A673 (cell line): ENCODE measurements at regions not wholly inside any gene's neighbourhood (a gene's known extent, or its start where the extent isn't known, plus 50 kb on each side); places are given as distances from the start of the nearest gene placed in this dataset.

Source experiments
- BruUV-seq: library from RNA; stranded (reverse); fragments of 400-500 nt; replicated peaks from 2 replicates; lab custom pipeline; 2021; lab: Mats Ljungman, UMichigan
- CTCF ChIA-PET: fragments of 300-600 bp; sonication (Branson Sonifier 250); formaldehyde crosslinking; loops from one replicate; lab custom pipeline; 2022; ENCODE audit warnings: antibody characterized with exemption; lab: Charles Lee
- POLR2A ChIA-PET: fragments of 300-600 bp; sonication (Branson Sonifier 250); formaldehyde crosslinking; loops from one replicate; lab custom pipeline; 2022; ENCODE audit warnings: antibody characterized with exemption; ENCODE audit not compliant: low non-redundant PET; lab: Charles Lee
- DNase-seq: peaks from one replicate; pipeline ENCODE4 v3.0.0-alpha.2; 2015; ENCODE audit warnings: low spot score
- H3K27ac ChIP-seq: fragments of 200-600 bp; sonication (generic); 2 replicates; pipeline ENCODE4 v1.5.1; 2016; ENCODE audit warnings: mixed run types, low read depth, mild to moderate bottlenecking, mixed read lengths, antibody characterized with exemption, low read length; ENCODE audit not compliant: poor library complexity, severe bottlenecking
- H3K27me3 ChIP-seq: fragments of 200-600 bp; sonication (generic); replicated peaks from 2 replicates; pipeline ENCODE4 v1.6.1; 2017; ENCODE audit warnings: mixed run types, low read depth, mild to moderate bottlenecking, mixed read lengths, antibody characterized with exemption, low read length; ENCODE audit not compliant: insufficient read depth, poor library complexity
- H3K36me3 ChIP-seq: fragments of 200-600 bp; sonication (generic); 2 replicates; pipeline ENCODE4 v1.6.1; 2016; ENCODE audit warnings: mixed run types, mild to moderate bottlenecking, mixed read lengths, antibody characterized with exemption, low read length; ENCODE audit not compliant: insufficient read depth, poor library complexity, severe bottlenecking
- H3K4me1 ChIP-seq: fragments of 200-600 bp; sonication (generic); 2 replicates; pipeline ENCODE4 v1.6.1; 2017; ENCODE audit warnings: mixed run types, mild to moderate bottlenecking, mixed read lengths, antibody characterized with exemption, low read length; ENCODE audit not compliant: insufficient read depth, poor library complexity, severe bottlenecking
- H3K4me3 ChIP-seq: fragments of 200-600 bp; sonication (generic); 2 replicates; pipeline ENCODE4 v1.5.1; 2016; ENCODE audit warnings: low read depth, mixed run types, mild to moderate bottlenecking, mixed read lengths, low read length; ENCODE audit not compliant: poor library complexity, severe bottlenecking
- H3K9me3 ChIP-seq: fragments of 200-600 bp; sonication (generic); 2 replicates; pipeline ENCODE4 v1.6.1; 2016; ENCODE audit warnings: mixed run types, low read depth, mild to moderate bottlenecking, mixed read lengths, antibody characterized with exemption, low read length; ENCODE audit not compliant: poor library complexity, severe bottlenecking
- EZH2 ChIP-seq: fragments of 200-600 bp; sonication (generic); IDR thresholded peaks from 2 replicates; pipeline ENCODE4 v1.6.1; 2017; ENCODE audit warnings: borderline replicate concordance, low read depth, mild to moderate bottlenecking, mixed read lengths, antibody characterized with exemption, low read length; ENCODE audit not compliant: poor library complexity, severe bottlenecking
- intact Hi-C: fragments of 100-400 bp; cut with micrococcal nuclease; formaldehyde crosslinking; loops from one replicate; pipeline ENCODE4 v1.10.0; 2022; ENCODE audit not compliant: unreplicated experiment
- TF ChIP-seq, protein P1 (sequence below): fragments of 300-800, 200-600 bp; sonication (generic); conservative IDR thresholded peaks from 2 replicates; pipeline ENCODE4 v1.5.1; 2017; ENCODE audit warnings: low read depth, mild to moderate bottlenecking, antibody characterized with exemption, low read length, moderate library complexity, mixed read lengths

DNA sequence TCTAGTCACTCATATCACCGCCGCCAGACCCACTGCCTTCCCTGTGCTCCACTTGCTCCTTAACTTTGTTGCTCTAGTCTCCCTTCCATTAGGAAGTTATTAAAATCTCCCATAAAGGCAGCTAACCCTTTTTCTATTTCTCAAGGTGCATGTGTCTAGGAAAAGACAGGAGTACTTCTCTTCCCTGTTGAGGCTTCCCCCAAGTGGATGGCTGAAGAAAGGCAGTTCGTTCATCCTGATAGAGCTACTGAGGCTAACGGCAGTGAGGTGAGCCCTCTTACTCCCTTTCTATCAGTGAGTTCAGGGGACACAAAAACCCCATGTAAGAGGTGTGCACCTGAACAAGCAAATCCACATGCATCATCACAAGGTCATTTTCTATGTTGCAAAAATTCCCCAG, 397.8 kb downstream of the IGSF11 start:
- POLR2A ChIA-PET, result no interaction called here
- intact Hi-C loops, result loop anchor here (10.0 kb wide), 2 partner anchors 178 to 642 kb away; no protein-coding TSS in a partner anchor

DNA sequence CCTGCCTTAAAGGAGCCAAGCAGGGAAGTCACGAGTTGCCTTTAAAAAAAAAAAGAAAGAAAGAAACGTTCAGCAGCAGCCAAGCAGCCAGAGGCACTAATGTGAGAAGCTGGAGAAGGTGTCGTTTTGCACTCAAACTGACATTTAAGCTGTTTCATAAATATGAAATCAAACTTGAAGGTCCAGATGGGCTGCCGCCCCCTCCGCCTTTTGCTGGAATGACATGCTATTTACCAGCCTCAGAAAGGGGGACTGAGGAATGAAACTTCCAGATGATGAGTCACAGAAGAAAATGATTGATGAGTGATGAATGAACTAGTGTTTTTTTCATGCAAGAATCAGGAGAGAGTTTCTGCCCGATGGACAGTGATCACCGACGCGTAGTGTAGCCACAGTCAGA, 396.8 kb downstream of the IGSF11 start:
- intact Hi-C loops, result loop anchor here (10.0 kb wide), 2 partner anchors 177 to 643 kb away; no protein-coding TSS in a partner anchor
- no peaks in the 10 kb centered on the region for H3K36me3 ChIP-seq
- no peaks in the 10 kb centered on the region for H3K4me1 ChIP-seq
- ChIA-PET POLR2A (no interaction called here), CTCF (no interaction called here)
- no peak overlapping the region for H3K4me3 ChIP-seq
- no TSS peak for BruUV-seq
- H3K9me3 ChIP-seq, result no peaks in the 10 kb centered on the region
- H3K27me3 ChIP-seq, result peaks cover 12% of the 10 kb centered on the region
- TF ChIP-seq, protein P1, sequence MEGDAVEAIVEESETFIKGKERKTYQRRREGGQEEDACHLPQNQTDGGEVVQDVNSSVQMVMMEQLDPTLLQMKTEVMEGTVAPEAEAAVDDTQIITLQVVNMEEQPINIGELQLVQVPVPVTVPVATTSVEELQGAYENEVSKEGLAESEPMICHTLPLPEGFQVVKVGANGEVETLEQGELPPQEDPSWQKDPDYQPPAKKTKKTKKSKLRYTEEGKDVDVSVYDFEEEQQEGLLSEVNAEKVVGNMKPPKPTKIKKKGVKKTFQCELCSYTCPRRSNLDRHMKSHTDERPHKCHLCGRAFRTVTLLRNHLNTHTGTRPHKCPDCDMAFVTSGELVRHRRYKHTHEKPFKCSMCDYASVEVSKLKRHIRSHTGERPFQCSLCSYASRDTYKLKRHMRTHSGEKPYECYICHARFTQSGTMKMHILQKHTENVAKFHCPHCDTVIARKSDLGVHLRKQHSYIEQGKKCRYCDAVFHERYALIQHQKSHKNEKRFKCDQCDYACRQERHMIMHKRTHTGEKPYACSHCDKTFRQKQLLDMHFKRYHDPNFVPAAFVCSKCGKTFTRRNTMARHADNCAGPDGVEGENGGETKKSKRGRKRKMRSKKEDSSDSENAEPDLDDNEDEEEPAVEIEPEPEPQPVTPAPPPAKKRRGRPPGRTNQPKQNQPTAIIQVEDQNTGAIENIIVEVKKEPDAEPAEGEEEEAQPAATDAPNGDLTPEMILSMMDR, result no peak
- no peak for TF ChIP-seq EZH2
- no peak overlapping the region for H3K27ac ChIP-seq
- peak; percentile 3 for DNase-seq

More for the DNA sequence above, 397.8 kb downstream of the IGSF11 start:
- Histone ChIP-seq H3K9me3 (no peaks in the 10 kb centered on the region), H3K4me3 (no peak overlapping the region), H3K4me1 (no peaks in the 10 kb centered on the region), H3K27me3 (peaks cover 5% of the 10 kb centered on the region), H3K36me3 (no peaks in the 10 kb centered on the region), H3K27ac (no peak overlapping the region)
- BruUV-seq, result no TSS peak
- DNase-seq, result peak; percentile 11
- CTCF ChIA-PET, result no interaction called here
- TF ChIP-seq EZH2, result no peak
- TF ChIP-seq, protein P1, result peak; percentile 35; the same call in 1 of the 2 replicates

DNA sequence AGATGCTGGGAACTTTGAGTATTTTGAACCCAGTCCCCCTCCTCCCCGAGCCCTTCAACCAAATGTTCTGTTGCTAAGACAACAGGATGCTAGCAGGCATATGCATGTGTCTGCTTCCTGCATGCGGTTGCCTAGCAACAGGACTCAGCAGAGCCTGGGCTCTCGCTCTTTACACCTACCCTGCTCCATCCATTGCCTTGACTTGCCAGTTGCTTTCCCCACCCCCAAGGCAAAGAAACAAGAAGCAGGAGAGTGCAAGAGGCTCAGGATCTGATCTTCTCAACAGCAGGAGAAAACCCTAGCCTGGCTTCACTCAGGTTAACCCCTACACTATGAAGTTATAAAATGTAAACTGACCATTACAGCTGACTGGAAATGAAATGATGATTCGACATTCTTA, 393.0 kb downstream of the IGSF11 start:
- no peak for DNase-seq
- Histone ChIP-seq H3K4me3 (no peak overlapping the region), H3K36me3 (no peaks in the 10 kb centered on the region), H3K9me3 (no peaks in the 10 kb centered on the region), H3K27ac (no peak overlapping the region), H3K27me3 (peaks cover 18% of the 10 kb centered on the region), H3K4me1 (no peaks in the 10 kb centered on the region)
- no TSS peak for BruUV-seq
- intact Hi-C loops, result no loop called here
- ChIA-PET POLR2A (no interaction called here), CTCF (no interaction called here)
- TF ChIP-seq, protein P1, result no peak
- no peak for TF ChIP-seq EZH2
